ENCODE measurements at regions not wholly inside any gene's neighbourhood (a gene's known extent, or its start where the extent isn't known, plus 50 kb on each side); places are given as distances from the start of the nearest gene placed in this dataset.
"Not testable (repeated sequence)": the region's sequence is repeated elsewhere in the genome, so short reads cannot be mapped to it uniquely, and the experiment has no call there.

GRCh38 chr7:69215516-69215915 is 382.8 kb upstream of the AUTS2 start:
- H3K4ac ChIP-seq (replicated peaks; ENCODE audit: insufficient read length, low read depth, low read length); H3K4me2 ChIP-seq (ENCODE audit: insufficient read depth in 1 of 2, low read depth in 2 of 2, low read length in 2 of 2); H2BK15ac ChIP-seq (ENCODE audit: low read length); H3K23me2 ChIP-seq (ENCODE audit: low read depth, low read length); H3K18ac ChIP-seq (ENCODE audit: extremely low read depth, low read length); H2BK5ac ChIP-seq (ENCODE audit: low read depth, low read length); H2BK120ac ChIP-seq (replicated peaks; ENCODE audit: low read depth, low read length); DNase-seq (ENCODE audit: low read depth in 1 of 2, low spot score in 2 of 2); POLR2A ChIA-PET (ENCODE audit: partially characterized antibody); H3K9me3 ChIP-seq (ENCODE audit: insufficient read depth in 2 of 2, low read depth in 1 of 2, low read length in 1 of 2); H2AK5ac ChIP-seq (ENCODE audit: low read depth, low read length); H3K27me3 ChIP-seq (replicated peaks in 1 of 4; ENCODE audit: control insufficient read depth in 3 of 4, extremely low read depth in 1 of 4, insufficient read depth in 3 of 4, low read length in 3 of 4); H4K20me1 ChIP-seq (replicated peaks in 1 of 2; ENCODE audit: control insufficient read depth in 1 of 2, insufficient read depth in 2 of 2, low read length in 2 of 2); H3K79me2 ChIP-seq (ENCODE audit: control insufficient read depth in 1 of 2, insufficient read depth in 2 of 2, low read length in 2 of 2); H3K4me1 ChIP-seq (replicated peaks in 1 of 4; ENCODE audit: control insufficient read depth in 3 of 4, insufficient read depth in 4 of 4, low read length in 3 of 4); H2BK12ac ChIP-seq (ENCODE audit: low read depth, low read length); H3K36me3 ChIP-seq (ENCODE audit: control insufficient read depth in 2 of 4, insufficient read depth in 4 of 4, low read length in 3 of 4); CTCF ChIA-PET (ENCODE audit: partially characterized antibody); H3K9ac ChIP-seq (replicated peaks in 1 of 4; ENCODE audit: extremely low read depth in 1 of 4, low read depth in 3 of 4, low read length in 3 of 4); H4K91ac ChIP-seq (replicated peaks; ENCODE audit: insufficient read length, low read length); H3K56ac ChIP-seq (replicated peaks; ENCODE audit: insufficient read length, low read depth, low read length); H3K23ac ChIP-seq (ENCODE audit: insufficient read length); H2BK20ac ChIP-seq (ENCODE audit: low read length); H4K8ac ChIP-seq (ENCODE audit: extremely low read depth, insufficient read depth, low read length); H3K79me1 ChIP-seq (ENCODE audit: low read depth, low read length); H4K5ac ChIP-seq (ENCODE audit: insufficient read length, low read depth, low read length); H3K27ac ChIP-seq (ENCODE audit: low read depth, low read length); H3K4me3 ChIP-seq (ENCODE audit: extremely low read depth in 1 of 4, insufficient read depth in 2 of 4, low read depth in 3 of 4, low read length in 4 of 4); H2AFZ ChIP-seq (ENCODE audit: low read length); H3K14ac ChIP-seq (ENCODE audit: insufficient read length); FAIRE-seq: not testable (repeated sequence)
- WGBS, 2 experiments (ENCODE audit: extremely low coverage in 1 of 2, insufficient coverage in 1 of 2, insufficient read length in 1 of 2, insufficient replicate concordance in 2 of 2, low coverage in 1 of 2, low lambda C conversion rate in 2 of 2, missing lambda C conversion rate in 1 of 2) = 94% methylated on average over 10 of the region's 10 CpGs; no CpG with 5 or more reads in 1 of the 2 experiments

Measured in H1 (cell line).